LNCaP clone FGC (cell line): ENCODE measurements at regions not wholly inside any gene's neighbourhood (a gene's known extent, or its start where the extent isn't known, plus 50 kb on each side); places are given as distances from the start of the nearest gene placed in this dataset.

Experiments
- DNase-seq: peaks from one replicate; pipeline ENCODE4 v3.0.0-alpha.2; 2011; ENCODE audit warnings: low read depth
- H3K4me3 ChIP-seq: 2 replicates; pipeline ENCODE4 v1.5.1; 2011; ENCODE audit warnings: mild to moderate bottlenecking, low read depth, low read length, control low read depth
- TF ChIP-seq, protein P1 (sequence below): IDR thresholded peaks from 2 replicates; pipeline ENCODE4 v1.5.1; 2012; ENCODE audit warnings: mild to moderate bottlenecking; ENCODE audit not compliant: control insufficient read depth, insufficient read depth; ENCODE audit errors: extremely low read depth

DNA sequence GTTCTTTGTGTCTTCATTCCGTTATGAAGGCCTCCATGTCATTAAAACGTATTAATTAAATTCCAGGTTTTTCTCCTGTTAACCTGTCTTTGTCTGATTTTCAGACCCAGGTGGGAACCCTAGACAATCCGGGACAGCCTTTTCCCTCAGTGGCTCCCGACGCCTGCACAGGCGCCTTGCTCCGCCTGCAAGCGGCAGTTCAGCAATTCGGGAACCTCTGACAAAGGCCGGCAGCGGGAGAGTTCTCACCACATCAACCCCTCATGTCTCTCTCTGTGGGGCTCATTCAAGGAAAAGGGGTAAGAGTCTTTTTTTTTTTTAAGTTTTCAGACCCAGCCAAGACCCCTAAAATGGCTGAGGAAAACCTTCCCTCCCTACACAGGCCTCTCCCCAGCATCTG, 259.8 kb upstream of the SALL3 start:
- H3K4me3 ChIP-seq = no peak overlapping the region
- TF ChIP-seq, protein P1, sequence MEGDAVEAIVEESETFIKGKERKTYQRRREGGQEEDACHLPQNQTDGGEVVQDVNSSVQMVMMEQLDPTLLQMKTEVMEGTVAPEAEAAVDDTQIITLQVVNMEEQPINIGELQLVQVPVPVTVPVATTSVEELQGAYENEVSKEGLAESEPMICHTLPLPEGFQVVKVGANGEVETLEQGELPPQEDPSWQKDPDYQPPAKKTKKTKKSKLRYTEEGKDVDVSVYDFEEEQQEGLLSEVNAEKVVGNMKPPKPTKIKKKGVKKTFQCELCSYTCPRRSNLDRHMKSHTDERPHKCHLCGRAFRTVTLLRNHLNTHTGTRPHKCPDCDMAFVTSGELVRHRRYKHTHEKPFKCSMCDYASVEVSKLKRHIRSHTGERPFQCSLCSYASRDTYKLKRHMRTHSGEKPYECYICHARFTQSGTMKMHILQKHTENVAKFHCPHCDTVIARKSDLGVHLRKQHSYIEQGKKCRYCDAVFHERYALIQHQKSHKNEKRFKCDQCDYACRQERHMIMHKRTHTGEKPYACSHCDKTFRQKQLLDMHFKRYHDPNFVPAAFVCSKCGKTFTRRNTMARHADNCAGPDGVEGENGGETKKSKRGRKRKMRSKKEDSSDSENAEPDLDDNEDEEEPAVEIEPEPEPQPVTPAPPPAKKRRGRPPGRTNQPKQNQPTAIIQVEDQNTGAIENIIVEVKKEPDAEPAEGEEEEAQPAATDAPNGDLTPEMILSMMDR = no peak
- no peak for DNase-seq

DNA sequence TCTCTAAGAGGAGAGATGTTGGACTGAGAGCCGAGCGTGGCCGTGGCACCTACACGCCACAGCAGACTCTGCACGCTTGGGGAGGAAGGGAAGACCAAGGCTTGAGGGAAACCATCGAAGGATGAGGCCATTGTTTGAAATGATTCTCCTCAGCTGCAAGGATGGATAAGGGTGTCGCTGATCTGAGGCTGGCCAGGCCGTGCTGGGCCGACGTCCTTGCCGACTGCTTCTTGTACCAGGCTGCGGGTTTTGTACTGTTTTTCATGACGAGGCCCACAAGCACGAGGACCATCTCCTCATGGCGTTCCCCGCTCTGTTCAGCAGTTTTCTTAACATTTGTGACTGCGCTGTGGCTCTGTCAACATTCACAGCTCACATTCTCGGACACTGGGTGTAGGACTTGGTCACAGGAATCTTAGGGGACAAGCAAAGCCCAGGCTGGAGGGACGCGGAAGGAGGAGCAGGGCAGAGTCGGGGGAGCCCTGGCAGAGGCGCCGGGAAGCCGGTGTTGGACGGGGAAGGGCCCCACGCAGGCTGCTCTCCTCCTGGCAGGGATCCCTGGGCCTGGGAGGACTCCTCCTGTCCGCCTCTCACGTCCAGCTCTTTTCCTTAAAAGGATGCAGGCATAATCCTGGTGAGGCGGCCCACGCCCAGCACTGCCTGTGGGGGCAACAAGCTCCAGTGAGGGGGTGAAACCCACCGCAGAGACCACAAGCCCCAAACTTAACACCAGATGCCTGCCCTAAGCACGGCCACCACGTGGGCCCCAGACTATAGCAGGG, 259.0 kb upstream of the SALL3 start:
- no peak overlapping the region for H3K4me3 ChIP-seq
- DNase-seq = no peak
- TF ChIP-seq, protein P1 = no peak

DNA sequence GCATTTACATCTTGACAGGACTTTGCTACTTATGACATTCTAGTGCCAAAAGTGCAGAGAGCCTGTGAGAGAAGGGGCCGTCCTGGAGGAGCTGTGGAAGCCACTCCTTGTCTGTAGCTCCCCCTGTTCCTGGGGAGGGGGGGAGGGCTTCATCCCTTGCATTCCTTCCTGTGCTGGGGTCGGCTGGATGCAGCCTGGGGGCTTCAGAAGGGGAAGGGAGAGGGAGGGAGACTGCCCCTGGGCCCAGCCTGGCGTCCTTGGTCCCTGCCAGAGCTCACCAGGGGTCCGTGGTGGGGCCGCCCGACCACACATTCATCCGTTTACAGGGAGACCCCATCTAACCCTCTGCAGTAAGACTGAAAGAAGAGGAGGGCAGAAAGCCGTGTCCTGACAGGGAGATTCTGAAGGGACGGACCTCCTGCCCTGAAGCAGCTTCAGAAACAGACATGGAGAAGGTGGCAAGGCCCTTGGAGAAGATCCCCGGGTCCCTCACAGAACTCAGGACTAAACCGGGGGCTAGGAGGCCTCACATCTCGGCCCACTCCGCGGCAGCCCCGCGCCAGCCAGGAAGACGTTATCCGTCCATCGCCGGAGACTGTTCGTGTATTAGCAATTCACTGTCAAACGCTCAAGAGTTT, 258.3 kb upstream of the SALL3 start:
- H3K4me3 ChIP-seq = no peak overlapping the region
- TF ChIP-seq, protein P1 = no peak
- no peak for DNase-seq

DNA sequence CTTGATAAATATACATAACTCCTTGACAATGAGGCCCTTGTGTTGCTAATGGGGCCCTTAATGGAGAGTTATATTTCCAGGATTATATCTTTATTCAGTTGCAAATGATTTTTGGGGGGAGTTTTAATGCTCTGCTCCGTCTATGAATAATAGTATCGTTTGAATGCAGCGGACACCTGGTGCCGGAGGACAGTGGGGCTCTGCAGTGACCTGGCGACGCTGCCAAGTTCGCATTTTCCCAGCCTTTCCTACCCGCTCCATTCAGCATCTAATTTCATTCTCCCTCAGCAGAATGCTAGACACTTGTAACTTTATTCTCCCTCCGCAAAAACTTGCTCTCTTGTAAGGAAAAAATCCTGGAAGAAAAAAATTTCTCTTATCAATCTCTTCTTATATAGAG, 257.6 kb upstream of the SALL3 start:
- TF ChIP-seq, protein P1 = no peak
- H3K4me3 ChIP-seq = no peak overlapping the region
- DNase-seq = no peak

DNA sequence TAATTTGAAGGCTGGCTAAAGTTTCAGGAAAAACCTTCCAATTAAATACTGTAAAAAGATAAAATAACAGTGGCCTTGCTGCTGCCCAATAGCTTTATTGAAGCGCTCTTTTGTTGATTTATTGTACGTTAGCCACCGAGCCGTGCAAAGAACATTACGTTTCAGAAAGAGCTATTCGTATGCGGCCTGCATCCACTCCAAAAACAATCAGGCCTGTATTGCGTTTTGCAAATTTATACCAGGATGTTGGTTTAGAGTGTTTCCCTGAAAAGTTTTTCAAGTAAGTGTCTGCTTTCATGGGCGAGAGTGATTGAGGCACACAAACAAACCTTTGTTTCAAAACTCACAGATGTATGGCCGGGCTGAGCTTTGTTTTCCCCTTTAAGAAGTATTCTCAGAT, 257.2 kb upstream of the SALL3 start:
- DNase-seq = no peak
- TF ChIP-seq, protein P1 = no peak
- H3K4me3 ChIP-seq = no peak overlapping the region

DNA sequence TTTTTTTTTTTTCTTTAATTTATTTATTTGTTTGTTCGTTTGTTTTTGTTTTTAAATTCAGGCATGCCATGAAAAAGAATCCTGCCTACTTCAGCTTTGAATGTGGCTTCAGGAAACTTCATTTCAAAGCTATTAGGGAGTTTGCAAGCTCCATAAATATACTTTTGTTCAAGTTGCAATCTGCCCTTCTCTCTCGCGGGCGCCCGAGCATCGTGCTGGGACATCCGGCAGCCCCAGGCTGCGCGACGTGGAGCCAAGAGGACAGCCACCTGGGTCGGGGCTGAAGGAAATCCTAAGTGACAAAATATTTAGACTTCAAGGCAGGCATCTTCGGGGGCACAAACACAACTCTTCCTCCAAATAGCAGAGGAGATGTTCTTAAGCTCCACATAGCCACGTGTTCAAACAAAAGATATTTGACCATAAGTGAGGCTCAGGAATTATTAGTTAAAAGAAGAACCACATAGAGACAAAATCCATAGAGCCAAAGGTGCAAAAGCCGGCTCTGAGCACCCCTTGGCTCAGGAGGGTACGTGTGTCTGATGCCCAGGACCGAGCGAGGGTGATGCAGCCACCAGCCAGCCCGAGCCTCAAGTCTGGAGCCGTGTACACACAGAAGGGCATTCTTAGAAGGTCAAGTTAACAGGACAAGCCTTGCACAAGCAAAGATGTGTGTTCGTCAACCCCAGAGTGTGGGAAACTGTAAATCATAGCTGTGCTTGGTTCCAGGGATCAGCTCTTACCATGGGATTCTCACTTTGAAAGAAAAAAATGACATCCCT, 256.5 kb upstream of the SALL3 start:
- TF ChIP-seq, protein P1 = no peak
- H3K4me3 ChIP-seq = no peak overlapping the region
- DNase-seq = no peak
